ENCODE measurements at regions not wholly inside any gene's neighbourhood (a gene's known extent, or its start where the extent isn't known, plus 50 kb on each side); places are given as distances from the start of the nearest gene placed in this dataset.

DNA sequence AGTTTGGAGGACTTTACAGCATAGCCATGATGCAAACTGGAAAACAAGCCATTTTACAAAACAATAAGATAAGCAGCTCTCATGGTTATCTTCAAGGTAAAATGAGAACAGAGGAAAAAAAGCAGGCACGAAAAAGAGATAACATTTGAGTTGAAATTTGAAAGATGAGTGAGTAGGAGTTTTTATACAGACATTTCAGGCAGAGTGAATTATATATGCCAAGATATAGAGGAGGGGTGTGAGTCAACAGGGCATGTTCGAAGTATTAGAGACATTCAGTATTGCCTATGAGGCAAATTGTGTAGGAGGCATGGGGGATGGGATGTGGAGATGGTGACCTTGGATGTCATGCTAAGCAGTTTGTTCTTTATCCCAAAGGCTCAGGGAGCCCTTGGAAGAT lies 240.5 kb upstream of the MAN1A1 start:
- TF ChIP-seq POLR2A (IDR thresholded peaks at IDR 0.05; ENCODE audit: low read depth, low read length) (no peak), POLR2AphosphoS5 (IDR thresholded peaks at IDR 0.05; ENCODE audit: low read depth, low read length) (no peak), TAF1 (IDR thresholded peaks at IDR 0.05; ENCODE audit: borderline replicate concordance, low read depth, low read length) (no peak)
